ENCODE measurements at regions not wholly inside any gene's neighbourhood (a gene's known extent, or its start where the extent isn't known, plus 50 kb on each side); places are given as distances from the start of the nearest gene placed in this dataset.

- TF ChIP-seq POLR2A (IDR thresholded peaks at IDR 0.05) (no peak), CTCF (IDR thresholded peaks at IDR 0.05) (no peak), POLR2AphosphoS5 (IDR thresholded peaks at IDR 0.05) (no peak)
These were observed 50.1 kb upstream of the KLF12 start for GRCh38 chr13:74184283-74184682.
